Heart right ventricle (tissue), 16 donors: ENCODE measurements at regions not wholly inside any gene's neighbourhood (a gene's known extent, or its start where the extent isn't known, plus 50 kb on each side); places are given as distances from the start of the nearest gene placed in this dataset.

Experiments
- ATAC-seq, 8 donors: fragments of 200-7000 bp; cut with Tn5 transposase; one replicate each; pipeline ENCODE4 v1.9.1; 2020; ENCODE audit warnings: mild to moderate bottlenecking in 8 of 8, moderate library complexity in 8 of 8, moderate number of reproducible peaks in 1 of 8
- DNase-seq, 2 donors: peaks; one replicate each; pipeline ENCODE4 v3.0.0-alpha.2; 2020
- H3K27ac ChIP-seq, 10 donors: fragments of 200-600 bp; sonication (generic) in 2 of 10; one replicate each; pipeline versions ENCODE4 v1.5.0 to v1.8.0; 2020 to 2022; ENCODE audit warnings: mild to moderate bottlenecking in 3 of 10
- H3K27me3 ChIP-seq, 7 donors: fragments of 200-600 bp; one replicate each; pipeline ENCODE4 v1.8.0; 2021 to 2022; ENCODE audit warnings: mild to moderate bottlenecking in 2 of 7
- H3K36me3 ChIP-seq, 9 donors: fragments of 200-600 bp; sonication (generic) in 1 of 9; one replicate each; pipeline versions ENCODE4 v1.5.0 to v1.8.0; 2020 to 2022; ENCODE audit warnings: mild to moderate bottlenecking in 2 of 9
- H3K4me1 ChIP-seq, 9 donors: fragments of 200-600 bp; sonication (generic) in 1 of 9; one replicate each; pipeline versions ENCODE4 v1.5.0 to v1.8.0; 2020 to 2022; ENCODE audit warnings: mild to moderate bottlenecking in 4 of 9
- H3K4me3 ChIP-seq, 10 donors: fragments of 200-600 bp; sonication (generic) in 2 of 10; one replicate each; pipeline versions ENCODE4 v1.5.0 to v1.8.0; 2020 to 2022; ENCODE audit warnings: mild to moderate bottlenecking in 7 of 10, moderate library complexity in 2 of 10
- H3K9me3 ChIP-seq, 11 donors: fragments of 200-600 bp in 10 of 11; sonication (generic) in 2 of 11; one replicate each; pipeline versions ENCODE4 v1.5.0 to v1.8.0; 2013 to 2022; ENCODE audit warnings: mild to moderate bottlenecking in 2 of 11, control low read depth in 1 of 11, moderate library complexity in 1 of 11
- WGBS, 2 donors: extraction: QIAGEN DNeasy Blood & Tissue Kit; methylation state at CpG; one replicate each; pipeline ENCODE4 v1.1.7; 2013; ENCODE audit warnings: inconsistent platforms in 1 of 2; 5-methylcytosine and 5-hydroxymethylcytosine counted together
- intact Hi-C, 10 donors: fragments of 100-400 bp; cut with DNase I; formaldehyde crosslinking; loops; one replicate each; pipeline versions ENCODE4 v1.11.1 to v1.14.2; 2022
- TF ChIP-seq, protein P1 (sequence below), 9 donors: fragments of 200-600 bp; sonication (generic) in 2 of 9; IDR thresholded peaks; one replicate each; pipeline versions ENCODE4 v1.5.0 to v1.8.0; 2021 to 2022; ENCODE audit warnings: antibody characterized with exemption in 9 of 9, mild to moderate bottlenecking in 5 of 9, moderate library complexity in 1 of 9
- donor health status: Arrhythmogenic right ventricular cardiomyopathy.
- donor health status: ischemic (EF 13 %, LVEDD 7.1; RV severe dilation, severe dysfunction).
- donor health status: healthy with polysubstance abuse.
- donor health status: DM: no; HTN: yes; CAD: no.
- donor health status: DM: no; HTN: no; CAD: no.
- donor health status: ischemic (EF 25% LVEDD 6.9; RV normal size, moderate dysfunction).
- donor health status: ischemic (EF 25% LVEDD 5.7; RV mildly dilated, moderate dysfunction).
- donor health status: healthy.
- donor health status: DM: yes; HTN: yes; CAD: no.
- donor health status: Ischemic cardiomyopathy.
- donor health status: ischemic (EF 35%, LVEDD 5.7; RV mildly dilated, moderate dysfunction).
- donor health status: nonischemic (EF 11% LVEDD 7.7; RV severe dilation, severe dysfunction).
- donor health status: DM: yes; HTN: yes; CAD: no.
- donor health status: PGD.
- donor health status: ischemic (EF 29% LVEDD 5.4; RV normal size, mild dysfunction).
- donor health status: nonischemic (EF 23%, LVEDD 6.1; RV moderate dilation, normal function).

GRCh38 chr6:101079696-101080270 is 198.7 kb upstream of the ASCC3 start:
- WGBS, 2 donors: 96 to 97% methylated on average over 1 of the region's 1 CpG
- intact Hi-C loops: no loop called here
- Histone ChIP-seq H3K36me3 (no peaks in the 10 kb centered on the region), H3K4me3 (no peak overlapping the region), H3K9me3 (peaks cover 0 to 25% (median 4%) of the 10 kb centered on the region in 11 donors), H3K27me3 (no peaks in the 10 kb centered on the region), H3K27ac (no peak overlapping the region), H3K4me1 (no peaks in the 10 kb centered on the region)
- ATAC-seq: no peak
- no peak for DNase-seq
- TF ChIP-seq, protein P1, sequence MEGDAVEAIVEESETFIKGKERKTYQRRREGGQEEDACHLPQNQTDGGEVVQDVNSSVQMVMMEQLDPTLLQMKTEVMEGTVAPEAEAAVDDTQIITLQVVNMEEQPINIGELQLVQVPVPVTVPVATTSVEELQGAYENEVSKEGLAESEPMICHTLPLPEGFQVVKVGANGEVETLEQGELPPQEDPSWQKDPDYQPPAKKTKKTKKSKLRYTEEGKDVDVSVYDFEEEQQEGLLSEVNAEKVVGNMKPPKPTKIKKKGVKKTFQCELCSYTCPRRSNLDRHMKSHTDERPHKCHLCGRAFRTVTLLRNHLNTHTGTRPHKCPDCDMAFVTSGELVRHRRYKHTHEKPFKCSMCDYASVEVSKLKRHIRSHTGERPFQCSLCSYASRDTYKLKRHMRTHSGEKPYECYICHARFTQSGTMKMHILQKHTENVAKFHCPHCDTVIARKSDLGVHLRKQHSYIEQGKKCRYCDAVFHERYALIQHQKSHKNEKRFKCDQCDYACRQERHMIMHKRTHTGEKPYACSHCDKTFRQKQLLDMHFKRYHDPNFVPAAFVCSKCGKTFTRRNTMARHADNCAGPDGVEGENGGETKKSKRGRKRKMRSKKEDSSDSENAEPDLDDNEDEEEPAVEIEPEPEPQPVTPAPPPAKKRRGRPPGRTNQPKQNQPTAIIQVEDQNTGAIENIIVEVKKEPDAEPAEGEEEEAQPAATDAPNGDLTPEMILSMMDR (IDR thresholded peaks at IDR 0.05): no peak

DNA sequence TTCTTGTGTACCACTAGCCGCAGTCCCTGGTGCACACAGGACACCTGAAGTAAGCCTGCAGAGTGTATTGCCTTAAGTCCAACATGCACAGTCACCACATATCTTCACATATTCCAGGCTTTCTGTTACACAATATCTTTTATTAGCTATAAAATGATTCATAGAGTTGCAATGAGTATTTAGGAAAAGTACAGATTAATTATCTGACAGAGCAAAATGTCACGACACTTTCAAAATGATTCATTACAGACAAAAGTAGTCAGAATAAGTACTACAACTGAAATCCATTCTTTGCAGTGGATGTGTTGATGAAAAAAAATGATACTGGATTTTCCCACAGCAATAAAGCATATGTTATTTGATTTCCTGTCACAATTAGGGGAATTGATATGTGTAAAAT is 199.5 kb upstream of the ASCC3 start:
- ATAC-seq: no peak

GRCh38 chr6:101083533-101084175 is 202.5 kb upstream of the ASCC3 start:
- no peak for ATAC-seq
- no peaks in the 10 kb centered on the region for H3K4me1 ChIP-seq
- no peak overlapping the region for H3K27ac ChIP-seq
- WGBS, 2 donors: 39 to 43% methylated on average over 3 of the region's 3 CpGs
- H3K27me3 ChIP-seq: no peaks in the 10 kb centered on the region
- no peak overlapping the region for H3K4me3 ChIP-seq
- intact Hi-C loops: no loop called here
- no peaks in the 10 kb centered on the region for H3K9me3 ChIP-seq
- TF ChIP-seq, protein P1 (IDR thresholded peaks at IDR 0.05): no peak
- DNase-seq: no peak
- H3K36me3 ChIP-seq: no peaks in the 10 kb centered on the region

More for the DNA sequence above, 199.5 kb upstream of the ASCC3 start:
- intact Hi-C loops: no loop called here
- peaks cover 0 to 25% (median 4%) of the 10 kb centered on the region in 11 donors for H3K9me3 ChIP-seq
- H3K36me3 ChIP-seq: no peaks in the 10 kb centered on the region
- no peaks in the 10 kb centered on the region for H3K27me3 ChIP-seq
- no peaks in the 10 kb centered on the region for H3K4me1 ChIP-seq
- H3K27ac ChIP-seq: no peak overlapping the region
- H3K4me3 ChIP-seq: no peak overlapping the region
- TF ChIP-seq, protein P1 (IDR thresholded peaks at IDR 0.05): no peak
- WGBS, 2 donors: 89 to 91% methylated on average over 2 of the region's 2 CpGs
- DNase-seq: no peak

GRCh38 chr6:101085327-101085726 is 204.2 kb upstream of the ASCC3 start:
- no peaks in the 10 kb centered on the region for H3K27me3 ChIP-seq
- no peak overlapping the region for H3K27ac ChIP-seq
- no peaks in the 10 kb centered on the region for H3K36me3 ChIP-seq
- no peak for ATAC-seq
- intact Hi-C loops: no loop called here
- H3K9me3 ChIP-seq: peaks cover 0 to 13% (median 0%) of the 10 kb centered on the region in 11 donors
- no peaks in the 10 kb centered on the region for H3K4me1 ChIP-seq
- no peak for DNase-seq
- TF ChIP-seq, protein P1 (IDR thresholded peaks at IDR 0.05): no peak
- 19 to 24% methylated on average over 3 of the region's 3 CpGs for WGBS, 2 donors
- H3K4me3 ChIP-seq: no peak overlapping the region
